ENCODE measurements at regions not wholly inside any gene's neighbourhood (a gene's known extent, or its start where the extent isn't known, plus 50 kb on each side); places are given as distances from the start of the nearest gene placed in this dataset.

DNA sequence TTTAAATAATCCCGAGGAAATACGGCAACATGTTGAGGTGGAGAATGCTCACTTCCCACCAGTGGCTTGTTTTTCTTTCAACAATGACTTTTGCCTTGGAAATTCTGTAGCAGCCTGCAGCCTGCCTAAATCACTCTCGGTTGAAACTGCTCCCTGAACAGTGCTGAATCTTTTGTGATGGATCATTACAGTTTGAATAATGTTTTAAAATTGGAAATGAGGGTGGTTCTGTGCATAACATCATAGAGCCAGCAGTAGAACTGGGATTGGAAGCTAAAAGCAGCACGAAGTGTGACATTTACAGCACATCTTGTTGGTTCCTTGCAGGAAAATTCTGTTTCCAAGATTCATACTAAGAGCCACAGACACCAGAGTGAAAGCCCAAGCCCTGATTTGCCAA lies 74.1 kb upstream of the GPR12 start:
- no peaks in the 10 kb centered on the region for H3K27me3 ChIP-seq
- no peak overlapping the region for H3K4me3 ChIP-seq
- TF ChIP-seq, protein P1, sequence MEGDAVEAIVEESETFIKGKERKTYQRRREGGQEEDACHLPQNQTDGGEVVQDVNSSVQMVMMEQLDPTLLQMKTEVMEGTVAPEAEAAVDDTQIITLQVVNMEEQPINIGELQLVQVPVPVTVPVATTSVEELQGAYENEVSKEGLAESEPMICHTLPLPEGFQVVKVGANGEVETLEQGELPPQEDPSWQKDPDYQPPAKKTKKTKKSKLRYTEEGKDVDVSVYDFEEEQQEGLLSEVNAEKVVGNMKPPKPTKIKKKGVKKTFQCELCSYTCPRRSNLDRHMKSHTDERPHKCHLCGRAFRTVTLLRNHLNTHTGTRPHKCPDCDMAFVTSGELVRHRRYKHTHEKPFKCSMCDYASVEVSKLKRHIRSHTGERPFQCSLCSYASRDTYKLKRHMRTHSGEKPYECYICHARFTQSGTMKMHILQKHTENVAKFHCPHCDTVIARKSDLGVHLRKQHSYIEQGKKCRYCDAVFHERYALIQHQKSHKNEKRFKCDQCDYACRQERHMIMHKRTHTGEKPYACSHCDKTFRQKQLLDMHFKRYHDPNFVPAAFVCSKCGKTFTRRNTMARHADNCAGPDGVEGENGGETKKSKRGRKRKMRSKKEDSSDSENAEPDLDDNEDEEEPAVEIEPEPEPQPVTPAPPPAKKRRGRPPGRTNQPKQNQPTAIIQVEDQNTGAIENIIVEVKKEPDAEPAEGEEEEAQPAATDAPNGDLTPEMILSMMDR (IDR thresholded peaks at IDR 0.05) = no peak
- TF ChIP-seq EP300 (IDR thresholded peaks at IDR 0.05) (no peak), POLR2A (IDR thresholded peaks at IDR 0.05) (no peak)
- DNase-seq (ENCODE audit: low spot score in 2 of 2) = no peak
- H3K36me3 ChIP-seq = no peaks in the 10 kb centered on the region
- H3K9me3 ChIP-seq = peaks cover 0 to 3% (median 0%) of the 10 kb centered on the region in 4 donors
- no peak overlapping the region for H3K27ac ChIP-seq
- no peaks in the 10 kb centered on the region for H3K4me1 ChIP-seq
- WGBS, 2 donors = 18 to 29% methylated on average over 4 of the region's 4 CpGs

DNA sequence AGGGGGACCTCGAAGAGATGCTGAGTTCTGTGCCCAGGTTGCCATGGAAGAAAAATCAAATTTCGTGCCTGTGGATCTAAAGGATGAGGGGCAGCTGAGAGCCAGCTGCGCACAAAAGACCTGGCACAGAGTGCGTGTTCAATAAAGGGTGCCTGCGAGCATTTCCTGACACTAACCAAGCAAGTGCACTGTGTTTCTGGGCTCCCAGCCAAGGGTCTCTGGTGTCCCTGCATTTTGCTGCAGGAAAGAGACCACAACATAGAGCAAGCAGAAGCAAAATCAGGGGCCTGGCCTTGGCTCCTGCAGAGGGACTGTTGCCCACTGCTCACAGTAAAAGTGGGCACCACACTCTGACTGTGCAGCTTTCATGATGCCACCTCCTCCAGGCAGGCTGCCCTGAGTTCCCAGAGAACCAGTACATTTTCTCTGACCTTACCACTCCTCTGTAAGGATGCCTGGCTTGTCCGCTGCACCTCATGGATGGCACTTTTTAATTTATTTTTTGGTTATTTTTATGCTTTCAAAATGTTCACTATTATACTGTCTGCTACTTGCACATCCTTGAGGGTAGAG lies 70.8 kb upstream of the GPR12 start:
- H3K4me1 ChIP-seq = no peaks in the 10 kb centered on the region
- 51 to 57% methylated on average over 6 of the region's 6 CpGs for WGBS, 2 donors
- TF ChIP-seq EP300 (IDR thresholded peaks at IDR 0.05) (no peak), POLR2A (IDR thresholded peaks at IDR 0.05) (no peak)
- TF ChIP-seq, protein P1 (IDR thresholded peaks at IDR 0.05) = no peak
- no peaks in the 10 kb centered on the region for H3K36me3 ChIP-seq
- H3K27me3 ChIP-seq = no peaks in the 10 kb centered on the region
- H3K9me3 ChIP-seq = peaks cover 0 to 3% (median 0%) of the 10 kb centered on the region in 4 donors
- DNase-seq (ENCODE audit: low spot score in 2 of 2) = no peak
- no peak overlapping the region for H3K27ac ChIP-seq
- no peak overlapping the region for H3K4me3 ChIP-seq

DNA sequence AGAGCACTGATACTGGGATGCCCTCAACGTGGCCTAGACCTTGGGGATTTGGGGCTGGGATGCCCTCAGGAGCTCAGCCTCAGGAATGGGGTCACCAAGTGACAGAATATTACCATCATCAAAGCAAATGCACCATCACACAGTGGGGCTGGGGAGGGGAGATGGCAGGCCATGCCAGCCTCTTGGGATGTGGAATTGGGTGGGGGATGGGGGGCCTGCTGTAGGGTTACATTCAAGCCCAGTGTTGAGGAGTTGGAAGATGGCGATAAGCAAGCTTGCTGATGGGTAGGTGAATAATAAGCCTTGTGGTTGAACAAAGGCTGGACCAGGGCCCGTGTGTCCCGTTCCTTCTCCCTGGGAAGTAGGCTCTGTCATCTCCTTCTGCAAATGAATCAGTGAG lies 69.1 kb upstream of the GPR12 start:
- H3K27me3 ChIP-seq = no peaks in the 10 kb centered on the region
- TF ChIP-seq EP300 (IDR thresholded peaks at IDR 0.05) = no peak
- TF ChIP-seq, protein P1 (IDR thresholded peaks at IDR 0.05) = no peak
- TF ChIP-seq POLR2A (IDR thresholded peaks at IDR 0.05) = no peak
- WGBS, 2 donors = 77 to 82% methylated on average over 4 of the region's 4 CpGs
- no peaks in the 10 kb centered on the region for H3K36me3 ChIP-seq
- no peak overlapping the region for H3K27ac ChIP-seq
- no peak overlapping the region for H3K4me3 ChIP-seq
- no peak for DNase-seq (ENCODE audit: low spot score in 2 of 2)
- H3K4me1 ChIP-seq = no peaks in the 10 kb centered on the region
- no peaks in the 10 kb centered on the region for H3K9me3 ChIP-seq

DNA sequence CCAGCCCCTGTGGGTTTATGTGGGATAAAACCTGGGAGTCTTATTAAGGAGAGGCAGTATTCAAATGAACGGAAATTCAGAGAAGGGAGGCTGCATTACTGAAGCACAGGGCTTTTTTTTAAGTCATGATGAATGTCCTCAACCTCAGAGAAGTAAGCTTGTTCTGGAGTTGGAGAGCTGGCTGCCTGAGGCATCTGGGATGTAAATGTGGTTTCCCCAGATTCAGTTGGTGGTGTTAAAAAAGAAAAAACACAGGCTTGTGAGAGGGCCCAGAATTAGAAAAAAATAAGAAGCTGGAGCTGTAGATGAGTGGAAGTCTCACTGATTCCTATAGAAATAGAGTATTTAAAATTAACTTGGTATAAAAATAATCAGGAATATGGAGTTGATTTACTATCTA lies 64.0 kb upstream of the GPR12 start:
- 20 to 64% methylated on average over 1 of the region's 1 CpG for WGBS, 2 donors
- no peak for DNase-seq (ENCODE audit: low spot score in 2 of 2)
- Histone ChIP-seq H3K27me3 (no peaks in the 10 kb centered on the region), H3K27ac (no peak overlapping the region), H3K36me3 (no peaks in the 10 kb centered on the region), H3K4me3 (no peak overlapping the region), H3K4me1 (no peaks in the 10 kb centered on the region), H3K9me3 (no peaks in the 10 kb centered on the region)
- no peak for TF ChIP-seq EP300 (IDR thresholded peaks at IDR 0.05)

DNA sequence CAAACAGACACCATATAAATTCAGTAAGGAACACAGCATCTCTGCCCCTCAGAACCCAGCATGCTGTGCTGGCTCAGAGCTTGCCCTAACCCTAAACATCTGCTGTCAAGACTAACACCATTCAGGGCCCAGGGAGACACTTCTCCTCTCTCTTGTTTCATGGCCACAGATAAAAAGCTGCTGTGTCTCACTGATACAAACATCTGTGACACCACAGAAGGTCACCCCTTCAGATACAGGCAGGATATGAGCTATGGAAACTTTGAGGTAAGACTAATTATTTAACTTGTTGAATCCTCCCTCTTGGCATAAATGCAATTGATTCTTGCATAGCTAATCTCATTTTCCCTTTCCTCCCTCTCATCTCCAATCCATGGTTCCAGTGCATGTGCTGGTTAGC lies 61.6 kb upstream of the GPR12 start:
- Histone ChIP-seq H3K36me3 (no peaks in the 10 kb centered on the region), H3K27ac (no peak overlapping the region), H3K4me1 (no peaks in the 10 kb centered on the region), H3K9me3 (no peaks in the 10 kb centered on the region), H3K4me3 (no peak overlapping the region), H3K27me3 (no peaks in the 10 kb centered on the region)
- DNase-seq (ENCODE audit: low spot score in 2 of 2) = no peak
- TF ChIP-seq EP300 (IDR thresholded peaks at IDR 0.05) (no peak), POLR2A (IDR thresholded peaks at IDR 0.05) (no peak)
- TF ChIP-seq, protein P1 (IDR thresholded peaks at IDR 0.05) = no peak

DNA sequence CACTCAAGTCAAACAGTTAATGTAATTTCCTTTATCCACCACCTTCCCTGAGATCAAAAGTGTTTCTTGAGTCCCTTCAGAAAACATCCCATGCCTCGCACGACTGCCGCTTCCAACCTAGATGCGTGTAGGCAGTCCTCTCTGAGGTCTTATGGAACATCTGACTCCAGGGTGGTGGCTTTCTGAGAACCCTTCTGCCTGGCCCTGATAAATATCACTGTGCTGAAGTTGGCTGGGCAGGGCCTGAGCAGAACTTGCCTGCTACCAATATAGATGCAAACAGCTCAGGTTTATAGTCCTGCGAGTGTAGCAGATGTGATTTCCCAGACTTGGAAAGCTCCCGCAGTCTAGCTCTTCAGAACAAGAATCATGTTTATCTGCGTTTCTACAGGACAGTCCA lies 61.1 kb upstream of the GPR12 start:
- 88 to 92% methylated on average over 7 of the region's 7 CpGs for WGBS, 2 donors
- TF ChIP-seq POLR2A (IDR thresholded peaks at IDR 0.05) = no peak
- no peak for TF ChIP-seq EP300 (IDR thresholded peaks at IDR 0.05)
- TF ChIP-seq, protein P1 (IDR thresholded peaks at IDR 0.05) = no peak
- H3K36me3 ChIP-seq = no peaks in the 10 kb centered on the region
- H3K9me3 ChIP-seq = no peaks in the 10 kb centered on the region
- no peak overlapping the region for H3K27ac ChIP-seq
- no peak for DNase-seq (ENCODE audit: low spot score in 2 of 2)
- H3K4me3 ChIP-seq = no peak overlapping the region
- no peaks in the 10 kb centered on the region for H3K27me3 ChIP-seq
- H3K4me1 ChIP-seq = no peaks in the 10 kb centered on the region
